PFSK-1 (cell line): ENCODE measurements at regions not wholly inside any gene's neighbourhood (a gene's known extent, or its start where the extent isn't known, plus 50 kb on each side); places are given as distances from the start of the nearest gene placed in this dataset.

Experiments
- FOXP2 ChIP-seq: optimal IDR thresholded peaks from 2 replicates; pipeline ENCODE3; 2011; ENCODE audit warnings: borderline replicate concordance, control low read depth, inconsistent platforms; ENCODE audit not compliant: insufficient read depth; ENCODE audit errors: extremely low read length, extremely low read depth
- POLR2AphosphoS5 ChIP-seq: IDR thresholded peaks from 2 replicates; pipeline ENCODE4 v1.6.1; 2012; ENCODE audit warnings: low read depth, mild to moderate bottlenecking, control low read depth, low read length, moderate library complexity
- REST ChIP-seq, 2 experiments: IDR thresholded peaks; 2 replicates each; pipeline versions ENCODE4 v1.6.1 to v1.8.0; 2011 to 2012; ENCODE audit warnings: low read depth in 2 of 2, low read length in 2 of 2, control low read depth in 1 of 2, inconsistent platforms in 1 of 2, mild to moderate bottlenecking in 1 of 2, moderate library complexity in 1 of 2; ENCODE audit not compliant: insufficient read depth in 1 of 2
- SIN3A ChIP-seq: IDR thresholded peaks from 2 replicates; pipeline ENCODE4 v1.6.1; 2012; ENCODE audit warnings: mild to moderate bottlenecking, low read length, moderate library complexity, borderline replicate concordance; ENCODE audit not compliant: insufficient read depth
- TAF1 ChIP-seq: IDR thresholded peaks from 2 replicates; pipeline ENCODE4 v1.6.1; 2012; ENCODE audit warnings: low read length, control low read depth, borderline replicate concordance; ENCODE audit not compliant: insufficient read depth

DNA sequence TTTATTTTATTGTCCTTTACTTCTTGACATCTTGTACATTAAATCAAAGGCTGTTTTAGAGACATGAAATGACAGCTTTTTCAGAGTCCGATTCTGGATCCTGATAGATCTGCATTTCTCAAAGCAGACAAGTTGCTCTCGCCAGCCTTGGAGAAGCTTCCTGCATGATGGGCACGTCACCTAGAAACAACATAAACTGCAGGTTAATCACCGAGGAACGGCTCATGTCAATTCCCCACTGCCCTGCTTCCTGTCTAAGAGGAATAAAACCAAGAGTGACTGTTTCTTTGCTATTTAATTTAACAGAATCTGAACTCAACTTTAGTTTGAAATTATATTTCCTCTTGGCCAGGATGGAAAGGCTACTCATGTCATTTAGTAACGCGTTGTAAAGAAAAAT is 77.0 kb downstream of the RWDD3 start:
- TF ChIP-seq POLR2AphosphoS5, result no peak
- TF ChIP-seq TAF1, result no peak
- TF ChIP-seq FOXP2, result no peak
- no peak for TF ChIP-seq SIN3A
- TF ChIP-seq REST (IDR thresholded peaks at IDR 0.05; ENCODE audit: insufficient read depth in 1 of 2, low read depth in 2 of 2, low read length in 2 of 2), result no peak

- TF ChIP-seq REST (IDR thresholded peaks at IDR 0.05; ENCODE audit: insufficient read depth in 1 of 2, low read depth in 2 of 2, low read length in 2 of 2) (no peak), TAF1 (no peak), FOXP2 (no peak), SIN3A (no peak), POLR2AphosphoS5 (no peak)
These were observed 77.8 kb downstream of the RWDD3 start for GRCh38 chr1:95311762-95312161.

- no peak for TF ChIP-seq FOXP2
- no peak for TF ChIP-seq POLR2AphosphoS5
- no peak for TF ChIP-seq REST (IDR thresholded peaks at IDR 0.05; ENCODE audit: insufficient read depth in 1 of 2, low read depth in 2 of 2, low read length in 2 of 2)
These were observed 78.2 kb downstream of the RWDD3 start for GRCh38 chr1:95312181-95312580.

GRCh38 chr1:95313527-95313926 is 79.5 kb downstream of the RWDD3 start:
- TF ChIP-seq POLR2AphosphoS5 (no peak), TAF1 (no peak), SIN3A (no peak), REST (IDR thresholded peaks at IDR 0.05; ENCODE audit: insufficient read depth in 1 of 2, low read depth in 2 of 2, low read length in 2 of 2) (no peak), FOXP2 (no peak)

DNA sequence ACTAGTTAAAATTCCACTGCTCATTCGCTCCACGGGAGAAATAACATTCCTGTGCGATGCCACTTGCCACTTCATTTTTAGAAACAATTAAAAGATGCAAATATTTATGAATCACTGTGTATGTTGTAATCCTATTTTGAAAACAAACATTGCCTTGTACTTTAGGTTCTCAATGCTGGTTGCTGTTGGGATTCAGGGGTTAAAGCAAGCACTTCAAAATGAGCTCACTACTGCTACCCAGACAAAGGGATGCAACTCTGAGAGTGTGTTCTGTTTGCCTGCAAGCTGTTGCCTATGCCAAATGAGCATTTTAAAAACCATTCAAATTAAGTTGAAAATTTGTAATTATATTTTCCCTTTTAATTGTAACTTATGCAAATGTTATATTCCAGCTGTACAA is 87.5 kb downstream of the RWDD3 start:
- TF ChIP-seq TAF1 (no peak), FOXP2 (no peak)
